Chondrocyte (in vitro differentiated cells): ENCODE measurements at regions not wholly inside any gene's neighbourhood (a gene's known extent, or its start where the extent isn't known, plus 50 kb on each side); places are given as distances from the start of the nearest gene placed in this dataset.

Experiments used
- DNase-seq: peaks from one replicate; pipeline ENCODE4 v3.0.0; 2021; ENCODE audit warnings: mixed read lengths, low spot score
- H3K27ac Mint-ChIP-seq: one replicate; pipeline ENCODE4 v1.8.0; 2021; ENCODE audit warnings: mild to moderate bottlenecking, moderate library complexity, mixed read lengths; ENCODE audit not compliant: unreplicated experiment
- H3K27me3 Mint-ChIP-seq: 2 replicates; pipeline ENCODE4 v1.8.0; 2021; ENCODE audit warnings: low read depth, mixed read lengths
- H3K36me3 Mint-ChIP-seq: 2 replicates; pipeline ENCODE4 v1.8.0; 2021; ENCODE audit warnings: low read depth, mixed read lengths
- H3K4me1 Mint-ChIP-seq: 2 replicates; pipeline ENCODE4 v1.8.0; 2021; ENCODE audit warnings: low read depth, mild to moderate bottlenecking, mixed read lengths
- H3K4me3 Mint-ChIP-seq: one replicate; pipeline ENCODE4 v1.8.0; 2021; ENCODE audit warnings: mild to moderate bottlenecking, moderate library complexity, mixed read lengths; ENCODE audit not compliant: unreplicated experiment
- H3K9me3 Mint-ChIP-seq: 2 replicates; pipeline ENCODE4 v1.8.0; 2021; ENCODE audit warnings: low read depth, mixed read lengths
- CTCF ChIP-seq: fragments of 200-600 bp; sonication (generic); IDR thresholded peaks from 2 replicates; pipeline ENCODE4 v1.5.0; 2021; ENCODE audit warnings: antibody characterized with exemption, mild to moderate bottlenecking, moderate library complexity

GRCh38 chr21:20685475-20685874 lies 312.7 kb upstream of the NCAM2 start:
- no peaks in the 10 kb centered on the region for H3K27me3 Mint-ChIP-seq
- H3K4me1 Mint-ChIP-seq: no peaks in the 10 kb centered on the region
- no peak overlapping the region for H3K4me3 Mint-ChIP-seq
- H3K27ac Mint-ChIP-seq: no peak overlapping the region
- no peak for DNase-seq
- TF ChIP-seq CTCF: no peak
- H3K9me3 Mint-ChIP-seq: peaks cover 4% of the 10 kb centered on the region
- H3K36me3 Mint-ChIP-seq: no peaks in the 10 kb centered on the region

GRCh38 chr21:20698585-20698984 lies 299.6 kb upstream of the NCAM2 start:
- no peaks in the 10 kb centered on the region for H3K4me1 Mint-ChIP-seq
- DNase-seq: no peak
- no peak for TF ChIP-seq CTCF
- no peak overlapping the region for H3K27ac Mint-ChIP-seq
- H3K36me3 Mint-ChIP-seq: no peaks in the 10 kb centered on the region
- H3K27me3 Mint-ChIP-seq: no peaks in the 10 kb centered on the region
- peaks cover 3% of the 10 kb centered on the region for H3K9me3 Mint-ChIP-seq
- H3K4me3 Mint-ChIP-seq: no peak overlapping the region

GRCh38 chr21:20701235-20701634 lies 297.0 kb upstream of the NCAM2 start:
- Mint-ChIP-seq H3K27me3 (no peaks in the 10 kb centered on the region), H3K4me1 (no peaks in the 10 kb centered on the region), H3K9me3 (peaks cover 3% of the 10 kb centered on the region), H3K4me3 (no peak overlapping the region), H3K36me3 (no peaks in the 10 kb centered on the region), H3K27ac (no peak overlapping the region)
- TF ChIP-seq CTCF: no peak
- no peak for DNase-seq

GRCh38 chr21:20703112-20703767 lies 295.0 kb upstream of the NCAM2 start:
- H3K4me3 Mint-ChIP-seq: no peak overlapping the region
- DNase-seq: no peak
- no peaks in the 10 kb centered on the region for H3K36me3 Mint-ChIP-seq
- H3K27ac Mint-ChIP-seq: no peak overlapping the region
- no peaks in the 10 kb centered on the region for H3K9me3 Mint-ChIP-seq
- no peaks in the 10 kb centered on the region for H3K4me1 Mint-ChIP-seq
- H3K27me3 Mint-ChIP-seq: no peaks in the 10 kb centered on the region
- no peak for TF ChIP-seq CTCF

- no peaks in the 10 kb centered on the region for H3K27me3 Mint-ChIP-seq
- peaks cover 21% of the 10 kb centered on the region for H3K4me1 Mint-ChIP-seq
- DNase-seq: no peak
- H3K4me3 Mint-ChIP-seq: no peak overlapping the region
- no peak for TF ChIP-seq CTCF
- peaks cover 4% of the 10 kb centered on the region for H3K36me3 Mint-ChIP-seq
- H3K9me3 Mint-ChIP-seq: peaks cover 16% of the 10 kb centered on the region
- peak overlapping the region; percentile 79 for H3K27ac Mint-ChIP-seq
Measured at GRCh38 chr21:20720623-20721022, 277.6 kb upstream of the NCAM2 start.
